ENCODE measurements at regions not wholly inside any gene's neighbourhood (a gene's known extent, or its start where the extent isn't known, plus 50 kb on each side); places are given as distances from the start of the nearest gene placed in this dataset.

- POLR2A ChIA-PET (ENCODE audit: low non-redundant PET), result no interaction called here
- Histone ChIP-seq H3K4me1 (ENCODE audit: insufficient read depth, low read length, poor library complexity, severe bottlenecking) (no peaks in the 10 kb centered on the region), H3K4me3 (ENCODE audit: low read depth, low read length, poor library complexity, severe bottlenecking) (no peak overlapping the region), H3K36me3 (ENCODE audit: insufficient read depth, low read length, poor library complexity, severe bottlenecking) (no peaks in the 10 kb centered on the region), H3K27ac (ENCODE audit: low read depth, low read length, poor library complexity, severe bottlenecking) (no peak overlapping the region), H3K27me3 (replicated peaks; ENCODE audit: insufficient read depth, low read depth, low read length, poor library complexity) (no peaks in the 10 kb centered on the region), H3K9me3 (ENCODE audit: low read depth, low read length, poor library complexity, severe bottlenecking) (peaks cover 35% of the 10 kb centered on the region)
- CTCF ChIA-PET, result no interaction called here
- no peak for DNase-seq (ENCODE audit: low spot score)
- intact Hi-C loops (cut with micrococcal nuclease; ENCODE audit: unreplicated experiment), result no loop called here
- no peak for TF ChIP-seq CTCF (conservative IDR thresholded peaks at IDR 0.05; ENCODE audit: low read depth, low read length)
- TF ChIP-seq EZH2 (IDR thresholded peaks at IDR 0.05; ENCODE audit: borderline replicate concordance, low read depth, low read length, poor library complexity, severe bottlenecking), result no peak
- BruUV-seq (replicated peaks), result no TSS peak
Measured at GRCh38 chr4:11910812-11911211, 482.1 kb upstream of the HS3ST1 start.

- H3K9me3 ChIP-seq (ENCODE audit: low read depth, low read length, poor library complexity, severe bottlenecking), result peaks cover 38% of the 10 kb centered on the region
- no TSS peak for BruUV-seq (replicated peaks)
Measured at GRCh38 chr4:11908712-11909111, 480.0 kb upstream of the HS3ST1 start.

GRCh38 chr4:11908205-11908604, 479.5 kb upstream of the HS3ST1 start:
- ChIA-PET CTCF (no interaction called here), POLR2A (ENCODE audit: low non-redundant PET) (no interaction called here)
- Histone ChIP-seq H3K27me3 (replicated peaks; ENCODE audit: insufficient read depth, low read depth, low read length, poor library complexity) (no peaks in the 10 kb centered on the region), H3K4me1 (ENCODE audit: insufficient read depth, low read length, poor library complexity, severe bottlenecking) (no peaks in the 10 kb centered on the region), H3K36me3 (ENCODE audit: insufficient read depth, low read length, poor library complexity, severe bottlenecking) (no peaks in the 10 kb centered on the region), H3K9me3 (ENCODE audit: low read depth, low read length, poor library complexity, severe bottlenecking) (peaks cover 38% of the 10 kb centered on the region), H3K4me3 (ENCODE audit: low read depth, low read length, poor library complexity, severe bottlenecking) (no peak overlapping the region), H3K27ac (ENCODE audit: low read depth, low read length, poor library complexity, severe bottlenecking) (no peak overlapping the region)
- TF ChIP-seq EZH2 (IDR thresholded peaks at IDR 0.05; ENCODE audit: borderline replicate concordance, low read depth, low read length, poor library complexity, severe bottlenecking), result no peak
- TF ChIP-seq CTCF (conservative IDR thresholded peaks at IDR 0.05; ENCODE audit: low read depth, low read length), result no peak
- BruUV-seq (replicated peaks), result no TSS peak
- intact Hi-C loops (cut with micrococcal nuclease; ENCODE audit: unreplicated experiment), result no loop called here
- DNase-seq (ENCODE audit: low spot score), result no peak

More at GRCh38 chr4:11908712-11909111, 480.0 kb upstream of the HS3ST1 start:
- no peak for TF ChIP-seq CTCF (conservative IDR thresholded peaks at IDR 0.05; ENCODE audit: low read depth, low read length)
- TF ChIP-seq EZH2 (IDR thresholded peaks at IDR 0.05; ENCODE audit: borderline replicate concordance, low read depth, low read length, poor library complexity, severe bottlenecking), result no peak
- ChIA-PET CTCF (no interaction called here), POLR2A (ENCODE audit: low non-redundant PET) (no interaction called here)
- intact Hi-C loops (cut with micrococcal nuclease; ENCODE audit: unreplicated experiment), result no loop called here
- DNase-seq (ENCODE audit: low spot score), result no peak
- Histone ChIP-seq H3K36me3 (ENCODE audit: insufficient read depth, low read length, poor library complexity, severe bottlenecking) (no peaks in the 10 kb centered on the region), H3K27me3 (replicated peaks; ENCODE audit: insufficient read depth, low read depth, low read length, poor library complexity) (no peaks in the 10 kb centered on the region), H3K4me3 (ENCODE audit: low read depth, low read length, poor library complexity, severe bottlenecking) (no peak overlapping the region), H3K4me1 (ENCODE audit: insufficient read depth, low read length, poor library complexity, severe bottlenecking) (no peaks in the 10 kb centered on the region), H3K27ac (ENCODE audit: low read depth, low read length, poor library complexity, severe bottlenecking) (no peak overlapping the region)

Measured in A673 (cell line).